ENCODE measurements at regions not wholly inside any gene's neighbourhood (a gene's known extent, or its start where the extent isn't known, plus 50 kb on each side); places are given as distances from the start of the nearest gene placed in this dataset.

DNA sequence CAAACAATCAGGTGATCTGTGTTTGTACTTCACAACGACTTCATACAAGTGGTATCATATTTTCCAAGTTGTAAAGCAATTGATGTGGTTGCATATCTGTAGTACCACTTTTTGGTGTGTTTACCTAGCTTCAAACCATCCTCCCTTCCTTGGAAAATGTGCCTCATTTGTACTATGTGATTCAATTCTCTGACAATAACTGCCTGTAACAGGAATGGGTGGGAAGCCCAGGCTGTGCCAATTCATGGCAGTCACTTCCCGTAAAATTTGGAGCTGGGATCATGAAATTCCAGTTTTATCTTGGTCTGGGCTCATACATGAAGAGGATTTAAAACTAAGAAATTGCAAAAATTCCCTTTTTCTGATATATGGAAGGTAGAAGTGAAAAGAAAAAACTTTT lies 250.1 kb downstream of the DIO2 start:
- no peak for DNase-seq

DNA sequence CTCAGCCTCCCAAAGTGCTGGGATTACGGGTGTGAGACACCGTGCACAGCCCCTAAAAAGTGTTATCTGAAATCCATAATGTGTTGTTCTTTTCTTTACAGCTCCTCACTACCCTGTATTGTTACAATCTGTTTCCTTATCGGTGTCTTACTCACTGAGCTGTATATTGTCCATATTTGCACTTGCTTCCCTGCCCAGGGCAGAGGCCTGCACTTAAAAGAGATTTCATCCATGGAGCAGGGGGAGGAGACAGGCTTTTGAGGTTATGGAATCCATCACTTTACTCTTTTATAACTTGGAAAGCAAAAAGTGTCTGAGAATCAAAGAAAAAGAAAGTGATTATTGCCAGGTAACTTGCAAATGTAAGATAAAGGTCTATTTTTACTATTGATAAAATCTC lies 251.0 kb downstream of the DIO2 start:
- no peak for DNase-seq

DNA sequence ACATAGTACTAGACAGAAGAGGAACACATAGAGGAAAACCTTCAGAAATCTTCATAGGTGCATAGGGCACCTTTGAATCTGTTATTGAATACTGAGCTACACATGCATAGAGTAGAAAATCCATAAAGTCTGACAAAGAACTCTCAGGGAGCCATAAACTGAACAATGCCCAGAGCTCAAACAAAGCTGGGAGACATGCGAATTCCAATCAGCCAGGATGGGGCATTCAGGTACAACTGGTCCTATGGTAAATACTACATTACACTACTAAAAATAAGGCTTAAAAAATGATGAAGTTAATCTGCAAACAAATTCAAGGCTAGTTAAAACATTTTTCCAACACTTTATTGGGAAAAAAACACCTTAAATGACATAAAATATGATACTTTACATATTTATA lies 259.7 kb downstream of the DIO2 start:
- no peak for DNase-seq

DNA sequence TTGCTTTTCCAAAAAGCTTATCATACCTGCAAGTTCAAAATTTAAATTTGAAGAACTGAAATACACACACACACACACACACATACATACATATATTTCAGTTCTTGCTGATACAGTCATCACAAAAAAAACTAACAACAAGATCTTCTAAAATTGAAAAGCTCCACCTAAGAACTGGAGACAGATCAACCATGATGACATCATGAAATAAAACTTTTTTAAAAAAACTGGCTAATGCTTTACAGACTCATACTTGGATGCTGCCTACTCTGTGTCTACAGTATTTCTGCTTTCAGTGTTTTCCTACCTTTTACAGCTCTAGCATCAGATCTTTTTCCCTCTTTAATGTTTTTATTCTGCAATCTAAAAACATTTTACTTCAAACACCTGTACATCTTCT lies 261.4 kb downstream of the DIO2 start:
- DNase-seq = peak; percentile 11 to 27 (median 21)

DNA sequence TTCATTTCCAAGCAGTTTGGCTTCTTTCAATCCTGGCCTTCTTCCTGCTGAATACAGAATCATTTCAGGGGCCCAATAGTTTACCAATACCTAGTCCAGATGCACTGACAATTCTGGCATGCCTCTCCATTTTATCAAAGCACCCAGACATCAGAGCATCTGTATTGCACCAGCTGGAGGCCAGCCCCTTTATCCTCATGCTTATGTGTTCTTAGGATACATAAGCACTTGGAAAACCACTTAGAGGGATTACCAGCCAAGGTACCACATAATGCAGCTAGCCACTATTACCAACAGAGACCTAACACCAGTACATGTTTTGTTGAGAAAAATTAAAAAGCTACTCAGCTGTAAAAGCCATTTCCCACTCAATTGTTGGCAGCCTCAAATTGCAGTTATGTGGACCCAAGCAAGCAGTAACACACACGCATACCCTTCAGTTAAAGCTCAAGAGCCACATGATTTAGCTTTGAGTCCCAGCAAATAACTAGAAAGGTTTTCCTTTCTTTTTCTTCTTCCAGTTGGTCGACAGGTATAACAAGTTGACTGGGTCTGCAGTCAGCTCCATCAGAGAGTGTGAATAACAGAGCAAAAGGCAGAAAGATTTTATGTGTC lies 263.8 kb downstream of the DIO2 start:
- peak in 2 of 3 donors; percentile 16 to 17 for DNase-seq

DNA sequence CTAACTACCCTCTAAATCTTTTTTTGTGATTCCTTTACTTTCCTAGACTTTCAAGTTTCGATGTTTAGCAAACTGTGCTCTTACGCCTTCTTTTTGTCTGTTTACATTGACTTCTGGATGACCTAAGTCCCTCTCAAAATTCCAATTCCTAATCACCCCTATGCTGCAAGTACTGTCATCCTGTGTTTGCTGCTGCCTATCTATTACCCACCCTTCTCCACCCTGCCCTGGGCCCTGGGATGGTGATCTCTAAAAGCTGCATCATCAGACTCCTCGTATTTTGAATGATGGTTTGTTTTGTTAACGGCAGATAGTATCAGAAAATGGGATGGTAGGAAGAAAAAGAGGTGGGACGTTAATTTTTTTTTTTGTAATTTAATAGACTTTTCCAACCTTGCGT lies 272.1 kb downstream of the DIO2 start:
- DNase-seq = no peak

DNA sequence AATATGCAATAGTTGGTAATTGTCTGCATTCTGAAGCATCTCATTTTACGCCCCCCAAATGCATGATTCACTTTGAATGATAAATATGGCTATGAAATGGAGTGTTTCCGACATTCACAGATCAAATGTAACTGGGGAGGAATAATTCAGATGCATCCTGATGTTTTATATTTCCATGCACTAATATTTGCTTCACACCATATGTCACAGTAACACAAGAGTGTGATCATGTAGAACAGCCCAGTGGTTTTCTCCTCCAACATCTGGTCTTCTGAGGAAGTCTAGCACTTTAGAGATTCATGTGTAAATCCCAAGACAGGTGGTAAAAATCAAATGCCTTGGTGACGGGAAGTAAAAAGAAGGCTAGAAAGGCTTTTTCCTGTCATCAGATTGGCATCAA lies 273.1 kb downstream of the DIO2 start:
- no peak for DNase-seq

DNA sequence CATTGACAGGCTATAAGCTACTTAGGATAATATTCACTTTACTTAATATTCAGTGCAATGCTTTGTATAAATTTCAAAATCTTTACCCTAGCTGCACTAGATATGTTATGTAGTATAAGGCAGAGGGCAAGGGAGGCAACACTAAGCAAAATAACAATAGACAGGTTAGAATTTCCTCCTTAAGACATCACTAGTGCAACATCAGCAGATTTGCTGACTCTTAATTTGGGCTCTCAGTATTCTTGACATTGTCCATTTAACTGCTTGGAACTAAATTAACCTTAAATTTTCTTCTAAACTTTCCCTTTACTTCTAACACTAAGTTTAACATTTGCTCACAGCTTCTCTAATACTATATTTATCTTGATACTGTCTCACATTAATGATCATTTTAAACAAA lies 273.9 kb downstream of the DIO2 start:
- DNase-seq = no peak

DNA sequence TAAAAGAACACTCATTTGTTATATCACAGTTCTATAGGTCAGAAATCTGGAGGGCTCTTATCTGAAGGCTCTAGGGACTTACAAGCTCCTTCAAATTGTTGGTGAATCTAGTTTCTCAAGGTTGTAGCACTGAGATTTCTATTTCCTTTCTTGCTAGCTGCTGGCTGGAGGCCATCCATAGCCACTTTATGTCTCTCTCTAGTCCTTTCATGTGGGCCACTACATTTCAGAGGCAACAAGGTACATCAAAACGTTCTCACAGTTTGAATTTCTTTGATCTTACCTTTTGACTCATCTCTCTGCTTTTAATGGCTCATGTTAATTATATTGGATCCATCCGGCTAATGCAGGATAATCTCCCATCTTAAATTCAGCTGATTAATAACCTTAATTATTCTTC lies 286.8 kb downstream of the DIO2 start:
- DNase-seq = no peak

DNA sequence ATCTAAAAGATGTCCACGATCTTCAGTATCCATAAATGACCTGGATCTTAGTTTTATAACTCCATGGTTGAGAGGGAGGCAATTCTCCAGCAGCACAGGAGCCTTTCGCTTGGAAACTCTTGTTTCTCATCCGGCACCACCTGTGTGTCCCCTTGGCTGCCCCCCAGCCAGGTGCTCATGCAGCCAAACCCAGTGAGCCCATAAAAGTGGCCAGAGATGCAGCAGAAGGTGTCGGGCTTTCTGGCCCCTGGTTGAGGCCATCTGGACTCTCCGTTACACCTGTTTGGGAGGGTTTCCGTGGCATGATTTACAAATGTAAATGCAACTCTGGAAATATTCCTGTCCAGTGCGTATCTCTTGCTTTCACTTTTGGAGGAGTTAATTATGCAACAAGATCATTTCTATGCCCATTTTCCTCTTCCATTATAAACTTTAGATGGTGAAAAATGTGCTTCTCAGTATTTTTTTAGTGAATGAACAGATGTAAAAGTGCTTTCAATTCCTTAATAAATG lies 291.1 kb downstream of the DIO2 start:
- DNase-seq = no peak

Measured in muscle of back (tissue), 3 donors.